ENCODE measurements at regions not wholly inside any gene's neighbourhood (a gene's known extent, or its start where the extent isn't known, plus 50 kb on each side); places are given as distances from the start of the nearest gene placed in this dataset.

- Histone ChIP-seq H3K4me2 (no peak overlapping the region), H4K20me1 (ENCODE audit: insufficient read depth) (no peaks in the 10 kb centered on the region), H3K4me1 (ENCODE audit: control insufficient read depth in 1 of 2, insufficient read depth in 2 of 2, low read depth in 1 of 2, low read length in 1 of 2) (no peaks in the 10 kb centered on the region), H3K36me3 (replicated peaks in 1 of 2; ENCODE audit: control insufficient read depth in 1 of 2, insufficient read depth in 2 of 2, low read length in 1 of 2) (no peaks in the 10 kb centered on the region), H3K4me3 (ENCODE audit: low read depth in 2 of 2, low read length in 1 of 2) (no peak overlapping the region), H3K9me2 (no peaks in the 10 kb centered on the region), H2AFZ (ENCODE audit: low read depth) (no peak overlapping the region), H3K9me3 (no peaks in the 10 kb centered on the region), H3F3A (replicated peaks; ENCODE audit: insufficient read depth) (no peaks in the 10 kb centered on the region), H3K9ac (no peak overlapping the region), H3K27ac (ENCODE audit: low read depth in 2 of 2, low read length in 1 of 2) (no peak overlapping the region), H3K79me2 (ENCODE audit: insufficient read depth) (no peaks in the 10 kb centered on the region), H3K27me3 (ENCODE audit: insufficient read depth) (no peaks in the 10 kb centered on the region)
- TF ChIP-seq TEAD4 (IDR thresholded peaks at IDR 0.05; ENCODE audit: borderline replicate concordance, insufficient read depth): no peak
- TF ChIP-seq EP300 (IDR thresholded peaks at IDR 0.05; ENCODE audit: borderline replicate concordance in 1 of 2, low read depth in 1 of 2, low read length in 1 of 2): no peak
- TF ChIP-seq ELF1 (IDR thresholded peaks at IDR 0.05): no peak
- TF ChIP-seq NFIC (IDR thresholded peaks at IDR 0.05; ENCODE audit: borderline replicate concordance): no peak
- no peak for TF ChIP-seq RAD21 (IDR thresholded peaks at IDR 0.05; ENCODE audit: low read length)
- TF ChIP-seq ZBTB33 (IDR thresholded peaks at IDR 0.05; ENCODE audit: borderline replicate concordance, low read depth): no peak
- no peak for TF ChIP-seq RCOR1 (IDR thresholded peaks at IDR 0.05; ENCODE audit: low read length)
- no peak for TF ChIP-seq CTCF (IDR thresholded peaks at IDR 0.05)
- no peak for TF ChIP-seq MXI1 (IDR thresholded peaks at IDR 0.05; ENCODE audit: low read depth, low read length)
- no peak for TF ChIP-seq USF2 (IDR thresholded peaks at IDR 0.05; ENCODE audit: borderline replicate concordance, low read depth, low read length)
- no peak for TF ChIP-seq MAX (IDR thresholded peaks at IDR 0.05; ENCODE audit: low read depth)
- TF ChIP-seq GATA2 (CRISPR knock-in tag; IDR thresholded peaks at IDR 0.05): no peak
- TF ChIP-seq FOXJ3 (CRISPR knock-in tag; IDR thresholded peaks at IDR 0.05): no peak
- TF ChIP-seq MEF2A (IDR thresholded peaks at IDR 0.05; ENCODE audit: borderline replicate concordance, low read depth): no peak
- ChIA-PET POLR2A (no interaction called here), CTCF (no interaction called here)
- DNase-seq: no peak
- WGBS (ENCODE audit: low lambda C conversion rate): 81% methylated on average over 2 of the region's 2 CpGs
Measured at GRCh38 chr15:37446921-37447320, 346.6 kb upstream of the MEIS2 start.

- WGBS (ENCODE audit: low lambda C conversion rate): 54% methylated on average over 1 of the region's 1 CpG
- no peak overlapping the region for H3K9ac ChIP-seq
- no peaks in the 10 kb centered on the region for H3F3A ChIP-seq (replicated peaks; ENCODE audit: insufficient read depth)
- no peaks in the 10 kb centered on the region for H3K9me2 ChIP-seq
- POLR2A ChIA-PET: no interaction called here
- TF ChIP-seq IRF3 (IDR thresholded peaks at IDR 0.05; ENCODE audit: low read depth, low read length): no peak
- no peak for TF ChIP-seq RXRA (IDR thresholded peaks at IDR 0.05; ENCODE audit: borderline replicate concordance, low read depth)
- TF ChIP-seq MAX (IDR thresholded peaks at IDR 0.05; ENCODE audit: low read depth): no peak
- no peak for TF ChIP-seq SMC3 (IDR thresholded peaks at IDR 0.05; ENCODE audit: low read depth, low read length)
- no peak for TF ChIP-seq REST (IDR thresholded peaks at IDR 0.05; ENCODE audit: low read depth, low read length)
- no peak overlapping the region for H3K4me2 ChIP-seq
- H3K4me3 ChIP-seq (ENCODE audit: low read depth in 2 of 2, low read length in 1 of 2): no peak overlapping the region
- no peaks in the 10 kb centered on the region for H3K36me3 ChIP-seq (replicated peaks in 1 of 2; ENCODE audit: control insufficient read depth in 1 of 2, insufficient read depth in 2 of 2, low read length in 1 of 2)
- no peaks in the 10 kb centered on the region for H3K9me3 ChIP-seq
- CTCF ChIA-PET: no interaction called here
- H3K27ac ChIP-seq (ENCODE audit: low read depth in 2 of 2, low read length in 1 of 2): no peak overlapping the region
- no peaks in the 10 kb centered on the region for H3K27me3 ChIP-seq (ENCODE audit: insufficient read depth)
- no peak overlapping the region for H2AFZ ChIP-seq (ENCODE audit: low read depth)
- no peaks in the 10 kb centered on the region for H4K20me1 ChIP-seq (ENCODE audit: insufficient read depth)
- DNase-seq: no peak
- H3K4me1 ChIP-seq (ENCODE audit: control insufficient read depth in 1 of 2, insufficient read depth in 2 of 2, low read depth in 1 of 2, low read length in 1 of 2): no peaks in the 10 kb centered on the region; a peak in 1 of 4 replicates
- no peaks in the 10 kb centered on the region for H3K79me2 ChIP-seq (ENCODE audit: insufficient read depth)
Measured at GRCh38 chr15:37452498-37452897, 352.1 kb upstream of the MEIS2 start.

Measured in SK-N-SH (cell line).